Esophagus squamous epithelium (tissue), 5 donors: ENCODE measurements at regions not wholly inside any gene's neighbourhood (a gene's known extent, or its start where the extent isn't known, plus 50 kb on each side); places are given as distances from the start of the nearest gene placed in this dataset.

Experiments
- DNase-seq: peaks from one replicate; lab custom pipeline; 2025; lab: John Stamatoyannopoulos, UW
- H3K27ac ChIP-seq, 4 donors: fragments of 200-600 bp; sonication (generic); one replicate each; pipeline ENCODE4 v1.5.1; 2016 to 2019; ENCODE audit warnings: mild to moderate bottlenecking in 1 of 4
- H3K27me3 ChIP-seq, 4 donors: fragments of 200-600 bp; sonication (generic); 1 replicate in 3 of 4; 2 replicates in 1 of 4; pipeline versions ENCODE4 v1.5.1 to v1.6.0; 2017 to 2021; ENCODE audit warnings: antibody characterized with exemption in 1 of 4
- H3K36me3 ChIP-seq, 3 donors: fragments of 200-600 bp; sonication (generic); one replicate each; pipeline ENCODE4 v1.5.1; 2016 to 2019
- H3K4me1 ChIP-seq, 3 donors: fragments of 200-600 bp; sonication (generic); one replicate each; pipeline ENCODE4 v1.5.1; 2017 to 2019
- H3K4me3 ChIP-seq, 4 donors: fragments of 200-600 bp; sonication (generic); 1 replicate in 3 of 4; 2 replicates in 1 of 4; pipeline ENCODE4 v1.5.1; 2016 to 2019; ENCODE audit warnings: mild to moderate bottlenecking in 2 of 4, moderate library complexity in 1 of 4
- H3K9me3 ChIP-seq, 3 donors: fragments of 200-600 bp; sonication (generic); one replicate each; pipeline ENCODE4 v1.5.1; 2016 to 2019
- POLR2A ChIP-seq, 4 donors: fragments of 450-650 bp; IDR thresholded peaks; one replicate each; pipeline ENCODE4 v1.6.1; 2017; ENCODE audit warnings: antibody characterized with exemption in 4 of 4, mild to moderate bottlenecking in 4 of 4, moderate library complexity in 3 of 4
- WGBS, 2 donors: methylation state at CpG; one replicate each; pipeline ENCODE4 v1.1.5; 2018; 5-methylcytosine and 5-hydroxymethylcytosine counted together
- intact Hi-C: fragments of 100-400 bp; cut with DNase I; formaldehyde crosslinking; loops from one replicate; pipeline ENCODE4 v1.15.0; 2022
- TF ChIP-seq, protein P1 (sequence below), 6 experiments: fragments of 450-650 bp in 4 of 6; fragments of 200-600 bp in 2 of 6; sonication (generic) in 2 of 6; IDR thresholded peaks; one replicate each; pipeline ENCODE4 v1.5.1; 2016 to 2019; ENCODE audit warnings: antibody characterized with exemption in 6 of 6, mild to moderate bottlenecking in 4 of 6, moderate library complexity in 4 of 6
- donor health status: DM: yes; HTN: yes; CAD: no.

DNA sequence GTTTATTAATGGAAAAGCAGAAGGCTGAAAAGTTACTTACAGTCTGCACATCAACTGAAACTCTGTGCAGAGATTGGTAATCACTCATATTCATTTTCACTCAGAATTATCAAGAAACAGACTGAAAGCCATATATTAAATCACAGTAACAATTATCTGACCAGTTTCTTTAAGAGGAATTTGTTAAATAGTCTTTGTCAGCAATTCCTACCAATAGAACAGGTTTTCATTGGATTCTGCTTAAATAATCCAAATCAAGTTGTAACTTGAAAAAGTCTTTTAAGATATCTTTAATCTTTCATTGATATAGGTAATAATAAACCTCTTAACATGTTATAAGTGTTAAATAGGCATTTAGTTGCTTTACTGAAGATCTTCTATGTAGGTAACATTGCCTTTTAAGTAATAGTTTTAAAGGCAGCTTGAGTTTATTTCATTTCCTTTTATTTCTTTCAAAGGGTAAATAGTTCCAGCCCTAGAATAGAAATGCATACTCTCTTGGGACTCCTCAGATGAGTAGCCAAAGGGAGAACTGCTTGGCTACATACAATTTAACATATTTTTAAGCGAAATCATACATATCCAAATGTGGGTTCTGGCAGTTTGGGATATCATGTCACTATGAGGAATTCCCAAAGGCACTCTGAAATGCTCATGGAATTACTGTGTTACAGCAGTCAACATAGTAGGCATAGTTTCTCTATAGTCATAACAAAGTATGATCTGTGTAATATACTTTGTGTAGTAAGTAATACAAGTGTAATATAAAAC is 326.0 kb upstream of the SPRY2 start:
- WGBS, 2 donors = 57 to 84% methylated on average over 1 of the region's 1 CpG
- Histone ChIP-seq H3K4me1 (peaks cover 0 to 9% (median 0%) of the 10 kb centered on the region in 3 donors), H3K4me3 (no peak overlapping the region), H3K9me3 (no peaks in the 10 kb centered on the region), H3K36me3 (no peaks in the 10 kb centered on the region), H3K27ac (no peak overlapping the region), H3K27me3 (no peaks in the 10 kb centered on the region)
- no peak for DNase-seq
- intact Hi-C loops = no loop called here
- TF ChIP-seq POLR2A (IDR thresholded peaks at IDR 0.05) = no peak
- TF ChIP-seq, protein P1, sequence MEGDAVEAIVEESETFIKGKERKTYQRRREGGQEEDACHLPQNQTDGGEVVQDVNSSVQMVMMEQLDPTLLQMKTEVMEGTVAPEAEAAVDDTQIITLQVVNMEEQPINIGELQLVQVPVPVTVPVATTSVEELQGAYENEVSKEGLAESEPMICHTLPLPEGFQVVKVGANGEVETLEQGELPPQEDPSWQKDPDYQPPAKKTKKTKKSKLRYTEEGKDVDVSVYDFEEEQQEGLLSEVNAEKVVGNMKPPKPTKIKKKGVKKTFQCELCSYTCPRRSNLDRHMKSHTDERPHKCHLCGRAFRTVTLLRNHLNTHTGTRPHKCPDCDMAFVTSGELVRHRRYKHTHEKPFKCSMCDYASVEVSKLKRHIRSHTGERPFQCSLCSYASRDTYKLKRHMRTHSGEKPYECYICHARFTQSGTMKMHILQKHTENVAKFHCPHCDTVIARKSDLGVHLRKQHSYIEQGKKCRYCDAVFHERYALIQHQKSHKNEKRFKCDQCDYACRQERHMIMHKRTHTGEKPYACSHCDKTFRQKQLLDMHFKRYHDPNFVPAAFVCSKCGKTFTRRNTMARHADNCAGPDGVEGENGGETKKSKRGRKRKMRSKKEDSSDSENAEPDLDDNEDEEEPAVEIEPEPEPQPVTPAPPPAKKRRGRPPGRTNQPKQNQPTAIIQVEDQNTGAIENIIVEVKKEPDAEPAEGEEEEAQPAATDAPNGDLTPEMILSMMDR (IDR thresholded peaks at IDR 0.05) = no peak

DNA sequence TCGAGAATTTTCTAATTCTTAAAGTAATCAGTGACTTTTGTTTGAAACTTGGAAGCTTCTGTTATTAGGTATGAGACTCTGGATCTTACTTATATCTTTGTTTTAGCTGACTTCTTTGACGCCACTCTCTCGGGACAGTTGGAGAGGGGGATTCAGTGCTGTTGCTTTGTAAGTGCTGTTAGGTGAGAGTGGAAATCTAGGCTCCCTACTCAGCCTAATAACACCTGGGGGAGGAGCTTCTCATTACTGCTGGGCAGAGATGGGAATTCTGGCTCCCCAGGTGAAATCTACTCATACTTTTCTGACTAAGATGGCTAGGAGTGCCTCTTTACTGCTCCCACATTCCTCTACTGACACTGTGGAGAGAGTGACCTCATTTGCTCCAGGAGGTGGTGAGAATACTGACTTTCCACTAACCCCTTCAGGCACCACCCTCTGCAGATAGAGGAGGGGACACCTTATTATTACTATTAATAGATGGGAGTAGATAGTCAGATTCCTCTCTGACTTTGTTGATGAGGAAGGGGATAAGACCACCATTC is 324.9 kb upstream of the SPRY2 start:
- no peaks in the 10 kb centered on the region for H3K27me3 ChIP-seq
- H3K27ac ChIP-seq = no peak overlapping the region
- no peak overlapping the region for H3K4me3 ChIP-seq
- DNase-seq = no peak
- 63 to 68% methylated on average over 3 of the region's 3 CpGs for WGBS, 2 donors
- TF ChIP-seq, protein P1 (IDR thresholded peaks at IDR 0.05) = no peak
- TF ChIP-seq POLR2A (IDR thresholded peaks at IDR 0.05) = no peak
- intact Hi-C loops = no loop called here
- H3K36me3 ChIP-seq = no peaks in the 10 kb centered on the region
- peaks cover 0 to 9% (median 0%) of the 10 kb centered on the region in 3 donors for H3K4me1 ChIP-seq
- H3K9me3 ChIP-seq = no peaks in the 10 kb centered on the region

DNA sequence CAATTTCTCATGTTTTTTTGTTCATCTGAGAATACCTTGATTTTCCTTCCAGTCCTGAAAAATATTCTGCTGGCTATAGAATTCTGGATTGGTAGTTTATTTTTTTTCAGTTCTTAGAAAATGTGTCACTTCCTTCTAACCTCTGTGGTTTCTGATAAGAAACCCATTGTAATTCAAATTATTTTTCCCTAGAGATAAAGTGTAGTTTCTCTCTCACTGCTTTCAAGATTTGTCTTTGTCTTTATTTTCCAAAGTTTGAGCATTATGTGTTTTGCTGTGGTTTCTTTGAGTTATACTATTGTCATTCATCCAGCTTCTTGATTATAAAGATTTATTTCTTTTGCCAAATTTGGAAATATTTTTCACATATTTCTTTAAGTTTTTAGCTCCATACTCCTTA is 324.0 kb upstream of the SPRY2 start:
- Histone ChIP-seq H3K9me3 (no peaks in the 10 kb centered on the region), H3K4me3 (no peak overlapping the region), H3K36me3 (no peaks in the 10 kb centered on the region), H3K4me1 (peaks cover 0 to 9% (median 0%) of the 10 kb centered on the region in 3 donors), H3K27me3 (no peaks in the 10 kb centered on the region), H3K27ac (no peak overlapping the region)
- DNase-seq = no peak
- TF ChIP-seq, protein P1 (IDR thresholded peaks at IDR 0.05) = no peak
- no peak for TF ChIP-seq POLR2A (IDR thresholded peaks at IDR 0.05)
- intact Hi-C loops = no loop called here

DNA sequence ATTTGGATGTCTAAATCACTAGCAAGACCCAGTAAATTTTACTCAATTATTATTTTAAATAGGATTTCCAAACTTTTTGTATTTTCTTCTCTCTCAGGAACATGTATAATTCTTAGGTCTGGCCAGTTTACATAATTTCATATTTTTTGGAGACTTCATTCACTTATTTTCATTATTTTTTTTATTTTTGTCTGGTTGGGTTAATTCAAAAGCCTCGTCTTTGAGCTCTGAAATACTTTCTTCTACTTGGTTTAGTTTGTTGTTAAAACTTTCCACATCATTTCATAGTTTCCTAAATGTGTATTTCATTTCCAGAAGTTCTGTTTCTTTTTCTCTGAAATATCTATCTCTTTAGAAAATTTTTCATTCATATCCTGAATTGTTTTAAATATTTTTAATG is 322.9 kb upstream of the SPRY2 start:
- peaks cover 0 to 9% (median 0%) of the 10 kb centered on the region in 3 donors for H3K4me1 ChIP-seq
- no peak for TF ChIP-seq POLR2A (IDR thresholded peaks at IDR 0.05)
- TF ChIP-seq, protein P1 (IDR thresholded peaks at IDR 0.05) = no peak
- intact Hi-C loops = no loop called here
- no peak overlapping the region for H3K4me3 ChIP-seq
- no peaks in the 10 kb centered on the region for H3K36me3 ChIP-seq
- 65 to 85% methylated on average over 1 of the region's 1 CpG for WGBS, 2 donors
- no peak overlapping the region for H3K27ac ChIP-seq
- H3K27me3 ChIP-seq = no peaks in the 10 kb centered on the region
- DNase-seq = no peak
- H3K9me3 ChIP-seq = peaks cover 0 to 2% (median 0%) of the 10 kb centered on the region in 3 donors

DNA sequence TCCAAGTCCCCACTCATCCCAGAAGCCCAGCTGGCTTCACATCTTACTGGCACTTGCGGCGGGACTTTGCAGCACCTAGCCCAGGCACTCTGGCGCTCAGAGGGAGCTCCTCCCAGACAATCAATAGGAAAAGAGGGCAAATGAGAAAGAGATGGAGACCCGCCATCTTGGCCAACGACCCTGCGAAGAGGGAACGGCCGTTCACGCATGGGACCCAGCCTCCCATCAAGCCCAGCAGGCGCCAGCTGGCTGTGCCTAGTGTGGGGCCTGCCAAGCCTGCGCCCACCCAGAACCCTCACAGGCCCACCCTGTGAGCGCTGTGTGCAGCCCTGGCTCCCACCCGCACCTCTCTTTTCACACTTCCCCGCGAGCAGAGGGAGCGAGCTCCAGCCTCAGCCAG is 317.8 kb upstream of the SPRY2 start:
- no peak overlapping the region for H3K27ac ChIP-seq
- peaks cover 0 to 6% (median 0%) of the 10 kb centered on the region in 4 donors for H3K27me3 ChIP-seq
- peaks cover 0 to 6% (median 5%) of the 10 kb centered on the region in 3 donors for H3K9me3 ChIP-seq
- no peak overlapping the region for H3K4me3 ChIP-seq
- TF ChIP-seq POLR2A (IDR thresholded peaks at IDR 0.05) = no peak
- TF ChIP-seq, protein P1 (IDR thresholded peaks at IDR 0.05) = no peak
- no peaks in the 10 kb centered on the region for H3K36me3 ChIP-seq
- intact Hi-C loops = no loop called here
- no peaks in the 10 kb centered on the region for H3K4me1 ChIP-seq
- 93 to 100% methylated on average over 4 to 8 of the region's 16 CpGs for WGBS, 2 donors
- no peak for DNase-seq
